Neural progenitor cell (in vitro differentiated cells): ENCODE measurements at regions not wholly inside any gene's neighbourhood (a gene's known extent, or its start where the extent isn't known, plus 50 kb on each side); places are given as distances from the start of the nearest gene placed in this dataset.

Experiments
- EZH2phosphoT487 ChIP-seq: fragments of 200-600 bp; sonication (generic); IDR thresholded peaks from 2 replicates; pipeline ENCODE4 v1.6.1; 2017; ENCODE audit warnings: antibody characterized with exemption
- TF ChIP-seq, protein P1 (sequence below): fragments of 200-600 bp; sonication (generic); IDR thresholded peaks from 2 replicates; pipeline ENCODE4 v1.5.1; 2017; ENCODE audit warnings: antibody characterized with exemption, mild to moderate bottlenecking

DNA sequence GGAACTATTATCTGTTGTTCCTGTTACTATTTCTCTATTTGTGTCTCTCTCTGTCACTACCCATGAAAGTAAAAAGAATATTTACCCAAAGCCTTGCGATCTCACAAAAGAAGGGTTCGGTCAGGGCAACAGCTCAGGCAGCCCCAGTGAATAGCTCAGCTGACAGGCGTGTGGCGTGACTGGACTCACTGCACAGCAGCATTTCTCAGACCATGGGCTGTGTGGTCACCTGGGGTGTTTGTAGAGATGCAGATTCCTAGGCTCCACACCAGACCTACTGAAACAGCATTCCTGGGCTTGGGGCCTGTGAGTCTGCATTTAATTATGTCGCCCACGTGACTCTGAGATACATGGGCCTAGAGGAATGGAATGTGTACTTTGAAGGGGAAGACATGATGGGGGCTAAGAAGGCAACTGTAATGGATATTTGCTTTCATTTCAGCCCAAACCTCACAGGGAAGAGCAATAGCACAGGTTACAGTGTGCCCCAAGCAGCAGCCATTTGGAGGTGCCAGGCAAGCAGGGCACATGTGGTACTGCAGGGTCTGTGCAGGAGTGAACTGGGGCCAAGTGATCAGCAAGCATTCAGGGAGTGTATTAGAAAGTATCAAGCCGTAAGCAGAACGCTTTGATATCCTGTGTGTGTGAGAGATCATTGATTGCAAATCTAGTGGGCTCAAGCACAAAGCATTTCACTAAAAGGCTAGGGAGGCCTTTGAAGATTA lies 90.4 kb upstream of the RBMS1 start:
- TF ChIP-seq, protein P1, sequence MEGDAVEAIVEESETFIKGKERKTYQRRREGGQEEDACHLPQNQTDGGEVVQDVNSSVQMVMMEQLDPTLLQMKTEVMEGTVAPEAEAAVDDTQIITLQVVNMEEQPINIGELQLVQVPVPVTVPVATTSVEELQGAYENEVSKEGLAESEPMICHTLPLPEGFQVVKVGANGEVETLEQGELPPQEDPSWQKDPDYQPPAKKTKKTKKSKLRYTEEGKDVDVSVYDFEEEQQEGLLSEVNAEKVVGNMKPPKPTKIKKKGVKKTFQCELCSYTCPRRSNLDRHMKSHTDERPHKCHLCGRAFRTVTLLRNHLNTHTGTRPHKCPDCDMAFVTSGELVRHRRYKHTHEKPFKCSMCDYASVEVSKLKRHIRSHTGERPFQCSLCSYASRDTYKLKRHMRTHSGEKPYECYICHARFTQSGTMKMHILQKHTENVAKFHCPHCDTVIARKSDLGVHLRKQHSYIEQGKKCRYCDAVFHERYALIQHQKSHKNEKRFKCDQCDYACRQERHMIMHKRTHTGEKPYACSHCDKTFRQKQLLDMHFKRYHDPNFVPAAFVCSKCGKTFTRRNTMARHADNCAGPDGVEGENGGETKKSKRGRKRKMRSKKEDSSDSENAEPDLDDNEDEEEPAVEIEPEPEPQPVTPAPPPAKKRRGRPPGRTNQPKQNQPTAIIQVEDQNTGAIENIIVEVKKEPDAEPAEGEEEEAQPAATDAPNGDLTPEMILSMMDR, result no peak
- no peak for TF ChIP-seq EZH2phosphoT487
